NB4 (cell line): ENCODE measurements at regions not wholly inside any gene's neighbourhood (a gene's known extent, or its start where the extent isn't known, plus 50 kb on each side); places are given as distances from the start of the nearest gene placed in this dataset.

Experiments
- DNase-seq: peaks from one replicate; pipeline ENCODE4 v3.0.0; 2010; ENCODE audit warnings: low read depth
- H3K4me3 ChIP-seq: one replicate; pipeline ENCODE4 v1.5.1; 2011; ENCODE audit warnings: mild to moderate bottlenecking, low read depth, low read length, moderate library complexity
- CTCF ChIP-seq: IDR thresholded peaks from one replicate; pipeline ENCODE4 v1.5.1; 2012; ENCODE audit warnings: low read depth, low read length
- MAX ChIP-seq: IDR thresholded peaks from 2 replicates; pipeline ENCODE4 v1.6.1; 2011; ENCODE audit warnings: low read depth, low read length
- MYC ChIP-seq: IDR thresholded peaks from 2 replicates; pipeline ENCODE4 v1.6.1; 2011; ENCODE audit warnings: low read depth, low read length
- POLR2A ChIP-seq: IDR thresholded peaks from 2 replicates; pipeline ENCODE4 v1.6.1; 2011; ENCODE audit warnings: mild to moderate bottlenecking; ENCODE audit not compliant: insufficient read length; ENCODE audit errors: extremely low read depth

- DNase-seq, result no peak
- TF ChIP-seq MYC (no peak), POLR2A (no peak), CTCF (no peak), MAX (no peak)
- no peak overlapping the region for H3K4me3 ChIP-seq
Observed at GRCh38 chr3:6281662-6282061, 579.3 kb upstream of the GRM7 start.

GRCh38 chr3:6282918-6283317 is 578.0 kb upstream of the GRM7 start:
- no peak overlapping the region for H3K4me3 ChIP-seq
- TF ChIP-seq POLR2A (no peak), CTCF (no peak), MAX (no peak), MYC (no peak)
- peak; percentile 2 for DNase-seq

GRCh38 chr3:6287088-6287875 is 573.6 kb upstream of the GRM7 start:
- no peak for TF ChIP-seq MAX
- no peak for TF ChIP-seq MYC
- TF ChIP-seq POLR2A, result no peak
- TF ChIP-seq CTCF, result no peak

GRCh38 chr3:6301626-6302025 is 559.3 kb upstream of the GRM7 start:
- TF ChIP-seq POLR2A, result no peak
- no peak for TF ChIP-seq MAX
- TF ChIP-seq CTCF, result no peak
- no peak for TF ChIP-seq MYC
- no peak overlapping the region for H3K4me3 ChIP-seq
- DNase-seq, result no peak

More at GRCh38 chr3:6287088-6287875, 573.6 kb upstream of the GRM7 start:
- no peak for DNase-seq
- H3K4me3 ChIP-seq, result no peak overlapping the region

- H3K4me3 ChIP-seq, result no peak overlapping the region
- TF ChIP-seq MAX (no peak), CTCF (no peak), MYC (no peak), POLR2A (no peak)
- no peak for DNase-seq
Observed at GRCh38 chr3:6315906-6316305, 545.0 kb upstream of the GRM7 start.
